CD4-positive, alpha-beta memory T cell (primary cell): ENCODE measurements at regions not wholly inside any gene's neighbourhood (a gene's known extent, or its start where the extent isn't known, plus 50 kb on each side); places are given as distances from the start of the nearest gene placed in this dataset.

Source experiments
- CTCF ChIA-PET: fragments of 350-600 bp; sonication (Branson Sonifier 250); formaldehyde crosslinking; loops from one replicate; lab custom pipeline; 2021; ENCODE audit warnings: inconsistent platforms; ENCODE audit not compliant: partially characterized antibody; lab: Charles Lee
- POLR2A ChIA-PET: fragments of 350-600 bp; sonication (Branson Sonifier 250); formaldehyde crosslinking; loops from one replicate; lab custom pipeline; 2021; ENCODE audit not compliant: partially characterized antibody; lab: Charles Lee
- DNase-seq, 5 donors: peaks; one replicate each; pipeline versions ENCODE4 v3.0.0 to v3.0.0-alpha.2; 2020 to 2022; ENCODE audit warnings: mixed read lengths in 1 of 5
- H3K27ac ChIP-seq: one replicate; pipeline ENCODE4 v1.7.0; 2013; ENCODE audit warnings: low read depth, low read length
- H3K27me3 ChIP-seq: 2 replicates; pipeline ENCODE4 v1.7.0; 2013; ENCODE audit warnings: mild to moderate bottlenecking, low read length, moderate library complexity; ENCODE audit not compliant: insufficient read depth
- H3K36me3 ChIP-seq: 2 replicates; pipeline ENCODE4 v1.7.0; 2013; ENCODE audit warnings: mild to moderate bottlenecking, low read length, moderate library complexity; ENCODE audit not compliant: insufficient read depth
- H3K4me1 ChIP-seq: 2 replicates; pipeline ENCODE4 v1.7.0; 2013; ENCODE audit warnings: mild to moderate bottlenecking, low read length, moderate library complexity; ENCODE audit not compliant: insufficient read depth
- H3K4me3 ChIP-seq, 2 donors: one replicate each; pipeline ENCODE4 v1.7.0; 2013; ENCODE audit warnings: low read length in 2 of 2, mild to moderate bottlenecking in 1 of 2
- H3K9me3 ChIP-seq, 2 donors: one replicate each; pipeline ENCODE4 v1.7.0; 2013; ENCODE audit warnings: low read length in 2 of 2, control low read depth in 1 of 2; ENCODE audit not compliant: control insufficient read depth in 1 of 2
- H3K27ac Mint-ChIP-seq, 7 donors: one replicate each; pipeline ENCODE4 v1.8.0; 2020 to 2021; ENCODE audit warnings: mixed read lengths in 7 of 7, mild to moderate bottlenecking in 6 of 7, inconsistent platforms in 3 of 7, moderate library complexity in 3 of 7
- H3K27me3 Mint-ChIP-seq, 2 donors: one replicate each; pipeline ENCODE4 v1.8.0; 2020 to 2021; ENCODE audit warnings: mixed read lengths in 2 of 2
- H3K36me3 Mint-ChIP-seq, 2 donors: one replicate each; pipeline ENCODE4 v1.8.0; 2020 to 2021; ENCODE audit warnings: mixed read lengths in 2 of 2, inconsistent platforms in 1 of 2, mild to moderate bottlenecking in 1 of 2
- H3K4me1 Mint-ChIP-seq, 4 donors: one replicate each; pipeline ENCODE4 v1.8.0; 2020 to 2021; ENCODE audit warnings: mixed read lengths in 4 of 4, mild to moderate bottlenecking in 1 of 4
- H3K4me3 Mint-ChIP-seq, 8 donors: one replicate each; pipeline ENCODE4 v1.8.0; 2020 to 2021; ENCODE audit warnings: mixed read lengths in 8 of 8, mild to moderate bottlenecking in 7 of 8, moderate library complexity in 6 of 8, inconsistent platforms in 3 of 8
- H3K9me3 Mint-ChIP-seq, 8 donors: one replicate each; pipeline ENCODE4 v1.8.0; 2020 to 2021; ENCODE audit warnings: mixed read lengths in 8 of 8, mild to moderate bottlenecking in 5 of 8, inconsistent platforms in 3 of 8, moderate library complexity in 1 of 8
- intact Hi-C: fragments of 100-400 bp; cut with micrococcal nuclease; formaldehyde crosslinking; loops from one replicate; pipeline ENCODE4 v1.15.1; 2023

DNA sequence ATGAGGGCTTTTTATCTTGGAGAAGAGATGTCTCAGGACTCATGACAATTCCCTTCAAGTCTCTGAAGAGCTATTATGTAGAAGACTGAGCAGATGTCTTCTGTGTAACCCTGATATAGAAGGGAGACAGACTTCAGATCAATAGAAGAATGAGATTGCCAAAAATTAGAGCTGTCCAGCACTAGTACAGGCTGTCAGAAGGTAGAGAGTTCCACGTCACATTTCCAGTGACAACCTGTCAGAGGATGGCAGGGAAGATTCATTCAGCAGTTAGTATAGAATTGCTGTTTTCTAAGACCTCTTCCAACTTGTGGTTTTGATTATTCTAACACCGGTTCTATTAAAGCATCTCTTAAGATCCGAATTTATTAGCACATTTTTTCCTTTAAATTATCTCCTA, 520.6 kb downstream of the RBFOX1 start:
- Mint-ChIP-seq H3K4me3 (no peak overlapping the region), H3K27me3 (no peaks in the 10 kb centered on the region), H3K4me1 (no peaks in the 10 kb centered on the region), H3K9me3 (peaks cover 0 to 18% (median 8%) of the 10 kb centered on the region in 8 donors), H3K27ac (no peak overlapping the region), H3K36me3 (no peaks in the 10 kb centered on the region)
- intact Hi-C loops = no loop called here
- H3K36me3 ChIP-seq = no peaks in the 10 kb centered on the region
- H3K4me3 ChIP-seq = no peak overlapping the region
- POLR2A ChIA-PET = no interaction called here
- no peaks in the 10 kb centered on the region for H3K27me3 ChIP-seq
- H3K27ac ChIP-seq = no peak overlapping the region
- no peaks in the 10 kb centered on the region for H3K9me3 ChIP-seq
- DNase-seq = no peak
- no peaks in the 10 kb centered on the region for H3K4me1 ChIP-seq
- CTCF ChIA-PET = no interaction called here

DNA sequence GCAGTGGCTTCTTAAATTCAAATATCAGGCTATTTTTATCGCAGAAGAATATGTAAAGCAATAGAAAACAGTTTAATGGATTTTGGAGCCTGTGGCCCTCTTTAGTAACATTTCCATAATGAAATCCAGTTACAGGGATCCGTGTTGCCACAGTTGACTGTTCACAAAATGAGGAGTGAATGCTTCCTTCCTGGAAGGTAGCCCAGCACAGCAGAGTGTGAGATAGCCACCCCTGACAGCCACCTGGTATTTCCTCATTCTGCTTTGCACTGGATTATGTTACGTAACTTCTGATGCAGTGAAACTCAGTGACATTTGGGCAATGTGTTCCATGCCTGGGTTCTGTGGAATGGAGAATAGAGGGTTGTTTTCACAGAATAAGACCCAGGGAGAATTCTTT, 517.2 kb downstream of the RBFOX1 start:
- H3K9me3 Mint-ChIP-seq = peaks cover 0 to 16% (median 7%) of the 10 kb centered on the region in 8 donors
- Histone ChIP-seq H3K27ac (no peak overlapping the region), H3K36me3 (no peaks in the 10 kb centered on the region), H3K27me3 (no peaks in the 10 kb centered on the region), H3K4me1 (no peaks in the 10 kb centered on the region), H3K9me3 (no peaks in the 10 kb centered on the region), H3K4me3 (no peak overlapping the region)
- ChIA-PET POLR2A (no interaction called here), CTCF (no interaction called here)
- H3K4me1 Mint-ChIP-seq = no peaks in the 10 kb centered on the region
- no peak for DNase-seq
- H3K27ac Mint-ChIP-seq = no peak overlapping the region
- H3K4me3 Mint-ChIP-seq = no peak overlapping the region
- intact Hi-C loops = no loop called here
- no peaks in the 10 kb centered on the region for H3K27me3 Mint-ChIP-seq
- no peaks in the 10 kb centered on the region for H3K36me3 Mint-ChIP-seq

DNA sequence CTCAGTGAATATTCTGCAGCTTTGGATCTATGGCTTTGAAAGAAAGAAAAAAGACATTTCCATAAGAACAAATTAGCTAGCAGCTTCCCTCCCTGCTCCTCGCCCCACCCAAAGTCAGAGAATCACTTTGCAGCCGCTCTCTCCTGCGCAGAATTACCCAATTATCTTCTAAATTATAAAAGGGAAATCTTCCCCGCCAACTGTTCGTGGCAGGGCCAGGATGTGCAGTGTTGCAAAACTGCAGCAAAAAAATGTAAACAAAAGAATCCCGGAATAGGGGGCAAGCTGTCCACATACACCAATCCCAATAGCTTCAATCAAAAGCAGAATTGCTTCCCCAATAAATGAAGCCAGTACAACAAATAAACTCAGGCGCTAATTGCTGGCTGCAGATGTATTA, 510.6 kb downstream of the RBFOX1 start:
- peaks cover 3 to 28% (median 13%) of the 10 kb centered on the region in 8 donors for H3K9me3 Mint-ChIP-seq
- CTCF ChIA-PET = no interaction called here
- intact Hi-C loops = no loop called here

DNA sequence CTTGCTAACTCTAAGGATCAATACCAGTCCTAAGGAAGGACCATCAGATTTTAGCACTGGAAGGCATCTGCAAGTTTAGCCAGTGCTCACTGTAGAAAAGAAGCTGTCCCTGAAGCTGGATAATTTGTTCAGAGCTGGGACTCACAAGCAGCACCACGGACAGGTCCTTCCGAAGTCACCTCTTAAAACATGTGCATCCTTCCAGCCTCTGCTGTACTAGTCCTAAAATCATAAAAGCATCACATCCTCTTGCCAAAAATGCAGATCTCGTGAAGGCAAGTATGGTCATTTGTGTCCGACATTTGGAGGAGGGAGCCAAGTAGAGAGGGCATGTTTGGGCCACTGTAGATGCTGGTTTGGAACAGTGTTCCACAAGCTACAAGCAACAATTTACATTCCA, 506.9 kb downstream of the RBFOX1 start:
- no peak overlapping the region for H3K4me3 Mint-ChIP-seq
- Histone ChIP-seq H3K27ac (no peak overlapping the region), H3K4me1 (no peaks in the 10 kb centered on the region), H3K36me3 (no peaks in the 10 kb centered on the region), H3K9me3 (no peaks in the 10 kb centered on the region), H3K4me3 (no peak overlapping the region), H3K27me3 (no peaks in the 10 kb centered on the region)
- H3K27me3 Mint-ChIP-seq = no peaks in the 10 kb centered on the region
- peaks cover 4 to 33% (median 16%) of the 10 kb centered on the region in 8 donors for H3K9me3 Mint-ChIP-seq
- ChIA-PET CTCF (no interaction called here), POLR2A (no interaction called here)
- intact Hi-C loops = no loop called here
- H3K36me3 Mint-ChIP-seq = no peaks in the 10 kb centered on the region
- DNase-seq = no peak
- no peaks in the 10 kb centered on the region for H3K4me1 Mint-ChIP-seq
- no peak overlapping the region for H3K27ac Mint-ChIP-seq

More for the DNA sequence above, 510.6 kb downstream of the RBFOX1 start:
- DNase-seq = no peak
- Mint-ChIP-seq H3K36me3 (no peaks in the 10 kb centered on the region), H3K27me3 (no peaks in the 10 kb centered on the region), H3K4me1 (no peaks in the 10 kb centered on the region), H3K4me3 (no peak overlapping the region), H3K27ac (no peak overlapping the region)
- H3K27ac ChIP-seq = no peak overlapping the region
- H3K4me3 ChIP-seq = no peak overlapping the region
- POLR2A ChIA-PET = no interaction called here
- H3K27me3 ChIP-seq = no peaks in the 10 kb centered on the region
- no peaks in the 10 kb centered on the region for H3K4me1 ChIP-seq
- no peaks in the 10 kb centered on the region for H3K9me3 ChIP-seq
- H3K36me3 ChIP-seq = no peaks in the 10 kb centered on the region

DNA sequence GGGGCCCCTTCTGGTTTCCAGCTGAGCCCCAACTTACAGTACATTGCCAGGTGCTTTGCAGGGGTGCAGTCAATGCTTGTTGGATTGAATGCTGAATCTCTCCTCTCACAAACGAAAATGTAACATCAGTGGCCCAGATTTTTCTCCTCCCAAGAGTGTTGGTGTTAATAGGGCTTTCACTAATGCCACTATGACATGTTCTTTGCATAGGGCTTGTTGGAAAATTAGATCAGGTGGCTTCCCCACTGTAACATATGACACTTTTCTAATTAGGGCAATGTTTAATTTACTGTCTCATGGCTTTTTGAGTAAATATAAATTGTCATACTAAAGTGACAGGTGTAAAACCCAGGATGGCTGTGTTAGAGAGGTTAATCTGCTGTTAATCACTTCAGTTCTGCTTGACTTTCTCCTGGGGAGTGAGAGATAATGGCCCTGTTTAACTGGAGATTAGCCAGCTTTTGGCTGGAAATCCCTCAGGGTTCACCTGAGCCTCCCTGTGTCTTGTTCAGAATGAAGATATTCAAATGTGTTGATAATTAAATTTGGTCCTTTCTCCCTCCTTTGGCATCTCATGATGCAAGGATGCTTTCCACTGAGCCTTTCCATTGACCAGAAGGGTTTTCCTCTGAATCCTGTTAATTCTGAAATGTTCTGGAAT, 502.3 kb downstream of the RBFOX1 start:
- POLR2A ChIA-PET = no interaction called here
- Mint-ChIP-seq H3K4me3 (no peak overlapping the region), H3K27ac (no peak overlapping the region)

DNA sequence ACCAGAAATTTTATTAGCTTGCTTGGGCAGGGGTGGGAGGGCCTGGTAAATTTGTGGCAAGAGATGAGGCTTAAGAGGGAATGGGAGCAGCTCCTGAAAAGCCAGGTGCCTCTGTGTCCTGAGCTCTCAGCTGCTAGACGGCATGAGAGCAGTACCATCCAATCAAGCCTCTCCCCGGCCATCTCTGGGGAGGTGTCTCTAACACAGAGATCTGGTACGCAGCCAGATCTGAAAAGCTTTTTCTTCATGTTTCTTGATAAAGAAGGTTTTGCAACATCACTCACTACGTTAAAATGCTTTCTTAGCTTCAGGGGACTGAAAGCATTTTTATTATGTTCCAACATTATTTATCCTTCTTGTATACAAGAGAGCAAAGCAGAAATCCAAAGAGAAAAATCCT, 488.2 kb downstream of the RBFOX1 start:
- intact Hi-C loops = no loop called here
- no peaks in the 10 kb centered on the region for H3K4me1 Mint-ChIP-seq
- Histone ChIP-seq H3K27ac (no peak overlapping the region), H3K27me3 (no peaks in the 10 kb centered on the region), H3K4me1 (no peaks in the 10 kb centered on the region), H3K36me3 (no peaks in the 10 kb centered on the region), H3K9me3 (no peaks in the 10 kb centered on the region), H3K4me3 (no peak overlapping the region)
- DNase-seq = no peak
- ChIA-PET POLR2A (no interaction called here), CTCF (no interaction called here)
- no peaks in the 10 kb centered on the region for H3K36me3 Mint-ChIP-seq
- no peaks in the 10 kb centered on the region for H3K27me3 Mint-ChIP-seq
- peaks cover 1 to 13% (median 5%) of the 10 kb centered on the region in 8 donors for H3K9me3 Mint-ChIP-seq
- no peak overlapping the region for H3K4me3 Mint-ChIP-seq
- no peak overlapping the region for H3K27ac Mint-ChIP-seq

More for the DNA sequence above, 502.3 kb downstream of the RBFOX1 start:
- CTCF ChIA-PET = no interaction called here
- intact Hi-C loops = no loop called here
- no peak overlapping the region for H3K27ac ChIP-seq
- no peaks in the 10 kb centered on the region for H3K36me3 ChIP-seq
- Mint-ChIP-seq H3K9me3 (peaks cover 5 to 21% (median 10%) of the 10 kb centered on the region in 8 donors), H3K4me1 (no peaks in the 10 kb centered on the region), H3K36me3 (no peaks in the 10 kb centered on the region), H3K27me3 (no peaks in the 10 kb centered on the region)
- H3K4me3 ChIP-seq = no peak overlapping the region
- no peak for DNase-seq
- H3K27me3 ChIP-seq = no peaks in the 10 kb centered on the region
- H3K9me3 ChIP-seq = no peaks in the 10 kb centered on the region
- no peaks in the 10 kb centered on the region for H3K4me1 ChIP-seq

DNA sequence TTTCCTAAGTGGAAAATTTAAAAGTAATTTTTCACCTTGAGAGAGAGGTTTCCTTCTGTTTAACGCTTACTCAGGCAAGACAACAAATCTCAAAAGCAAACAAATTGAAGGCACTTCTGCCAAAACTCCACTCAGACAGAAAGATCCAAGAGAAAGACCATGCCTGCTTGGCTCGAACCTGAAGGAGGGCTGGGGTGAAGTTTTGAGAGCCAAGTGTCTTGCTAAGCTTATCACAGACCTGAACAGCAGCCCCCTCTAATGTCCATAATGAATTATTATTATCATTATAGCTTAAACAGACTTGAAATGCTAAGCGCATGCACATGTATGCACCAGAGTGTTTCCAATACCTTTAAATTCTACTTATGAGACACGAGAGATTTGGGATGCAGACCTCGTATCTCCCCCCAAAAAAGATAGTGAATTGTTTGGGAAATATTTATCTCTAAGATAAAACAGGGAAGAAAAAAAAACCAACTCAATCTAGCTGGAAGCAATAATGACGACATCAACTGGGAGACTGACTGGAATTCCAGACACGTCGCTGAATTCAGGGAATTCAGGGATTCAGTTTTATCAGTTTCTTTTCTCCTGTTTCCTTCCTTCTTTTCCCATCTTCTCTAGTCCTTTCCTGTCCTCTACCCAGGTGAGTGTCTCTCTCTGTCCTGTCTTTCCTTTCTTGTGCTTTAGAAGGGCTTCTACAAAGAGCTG, 473.2 kb downstream of the RBFOX1 start:
- Mint-ChIP-seq H3K4me1 (no peaks in the 10 kb centered on the region), H3K9me3 (peaks cover 4 to 16% (median 8%) of the 10 kb centered on the region in 8 donors), H3K27ac (no peak overlapping the region), H3K36me3 (no peaks in the 10 kb centered on the region), H3K4me3 (no peak overlapping the region), H3K27me3 (no peaks in the 10 kb centered on the region)
- no peak for DNase-seq
- POLR2A ChIA-PET = no interaction called here
- no peaks in the 10 kb centered on the region for H3K9me3 ChIP-seq
- no peaks in the 10 kb centered on the region for H3K4me1 ChIP-seq
- intact Hi-C loops = no loop called here
- H3K36me3 ChIP-seq = no peaks in the 10 kb centered on the region
- no peak overlapping the region for H3K4me3 ChIP-seq
- CTCF ChIA-PET = no interaction called here
- no peaks in the 10 kb centered on the region for H3K27me3 ChIP-seq
- no peak overlapping the region for H3K27ac ChIP-seq
